ENCODE measurements at regions not wholly inside any gene's neighbourhood (a gene's known extent, or its start where the extent isn't known, plus 50 kb on each side); places are given as distances from the start of the nearest gene placed in this dataset.

- H3K27ac Mint-ChIP-seq: no peak overlapping the region
- no peaks in the 10 kb centered on the region for H3K4me1 Mint-ChIP-seq
- H3K36me3 Mint-ChIP-seq: no peaks in the 10 kb centered on the region
- ATAC-seq (replicated peaks): no peak
- H3K27me3 Mint-ChIP-seq: no peaks in the 10 kb centered on the region
- H3K4me3 Mint-ChIP-seq: no peak overlapping the region
- peaks cover 0 to 1% of the 10 kb centered on the region in 2 donors for H3K9me3 Mint-ChIP-seq
- no peak for DNase-seq
Observed at GRCh38 chr18:39732918-39733317, 2167.3 kb upstream of the CELF4 start.

GRCh38 chr18:39730606-39731005 is 2165.0 kb upstream of the CELF4 start:
- ATAC-seq (replicated peaks) (no peak), DNase-seq (no peak)
- Mint-ChIP-seq H3K4me3 (no peak overlapping the region), H3K27me3 (no peaks in the 10 kb centered on the region), H3K4me1 (no peaks in the 10 kb centered on the region), H3K27ac (no peak overlapping the region), H3K36me3 (no peaks in the 10 kb centered on the region), H3K9me3 (peaks cover 0 to 1% of the 10 kb centered on the region in 2 donors)

- DNase-seq (no peak), ATAC-seq (replicated peaks) (no peak)
- no peaks in the 10 kb centered on the region for H3K4me1 Mint-ChIP-seq
- no peaks in the 10 kb centered on the region for H3K27me3 Mint-ChIP-seq
- no peak overlapping the region for H3K4me3 Mint-ChIP-seq
- H3K27ac Mint-ChIP-seq: no peak overlapping the region
- no peaks in the 10 kb centered on the region for H3K9me3 Mint-ChIP-seq
- H3K36me3 Mint-ChIP-seq: no peaks in the 10 kb centered on the region
Observed at GRCh38 chr18:39724652-39725051, 2159.1 kb upstream of the CELF4 start.

GRCh38 chr18:39721712-39722111 is 2156.1 kb upstream of the CELF4 start:
- H3K4me3 Mint-ChIP-seq: no peak overlapping the region
- no peak overlapping the region for H3K27ac Mint-ChIP-seq
- no peaks in the 10 kb centered on the region for H3K9me3 Mint-ChIP-seq
- H3K36me3 Mint-ChIP-seq: no peaks in the 10 kb centered on the region
- no peaks in the 10 kb centered on the region for H3K27me3 Mint-ChIP-seq
- no peak for DNase-seq
- no peak for ATAC-seq (replicated peaks)
- no peaks in the 10 kb centered on the region for H3K4me1 Mint-ChIP-seq

GRCh38 chr18:39713961-39714360 is 2148.4 kb upstream of the CELF4 start:
- H3K27ac Mint-ChIP-seq: no peak overlapping the region
- no peak for ATAC-seq (replicated peaks)
- H3K36me3 Mint-ChIP-seq: no peaks in the 10 kb centered on the region
- no peaks in the 10 kb centered on the region for H3K4me1 Mint-ChIP-seq
- DNase-seq: no peak
- no peaks in the 10 kb centered on the region for H3K9me3 Mint-ChIP-seq
- H3K4me3 Mint-ChIP-seq: no peak overlapping the region
- H3K27me3 Mint-ChIP-seq: no peaks in the 10 kb centered on the region

- Mint-ChIP-seq H3K4me3 (no peak overlapping the region), H3K9me3 (peaks cover 0 to 1% of the 10 kb centered on the region in 2 donors), H3K27me3 (no peaks in the 10 kb centered on the region), H3K4me1 (no peaks in the 10 kb centered on the region), H3K27ac (no peak overlapping the region), H3K36me3 (no peaks in the 10 kb centered on the region)
- no peak for ATAC-seq (replicated peaks)
- DNase-seq: no peak
Observed at GRCh38 chr18:39711701-39712100, 2146.1 kb upstream of the CELF4 start.

- ATAC-seq (replicated peaks): no peak
- DNase-seq: no peak
- no peaks in the 10 kb centered on the region for H3K27me3 Mint-ChIP-seq
- H3K36me3 Mint-ChIP-seq: no peaks in the 10 kb centered on the region
- H3K27ac Mint-ChIP-seq: no peak overlapping the region
- H3K4me1 Mint-ChIP-seq: peaks cover 0 to 2% of the 10 kb centered on the region in 2 donors
- H3K9me3 Mint-ChIP-seq: peaks cover 0 to 3% of the 10 kb centered on the region in 2 donors
- no peak overlapping the region for H3K4me3 Mint-ChIP-seq
Observed at GRCh38 chr18:39705362-39705761, 2139.8 kb upstream of the CELF4 start.

- H3K4me1 Mint-ChIP-seq: peaks cover 0 to 2% of the 10 kb centered on the region in 2 donors
- no peak overlapping the region for H3K4me3 Mint-ChIP-seq
- DNase-seq (no peak), ATAC-seq (replicated peaks) (no peak)
- no peaks in the 10 kb centered on the region for H3K27me3 Mint-ChIP-seq
- no peak overlapping the region for H3K27ac Mint-ChIP-seq
- H3K36me3 Mint-ChIP-seq: no peaks in the 10 kb centered on the region
- H3K9me3 Mint-ChIP-seq: peaks cover 0 to 3% of the 10 kb centered on the region in 2 donors
Observed at GRCh38 chr18:39702888-39703287, 2137.3 kb upstream of the CELF4 start.

GRCh38 chr18:39701839-39702238 is 2136.2 kb upstream of the CELF4 start:
- Mint-ChIP-seq H3K27ac (no peak overlapping the region), H3K27me3 (no peaks in the 10 kb centered on the region), H3K4me1 (peaks cover 0 to 2% of the 10 kb centered on the region in 2 donors), H3K36me3 (no peaks in the 10 kb centered on the region), H3K4me3 (no peak overlapping the region), H3K9me3 (peaks cover 0 to 3% of the 10 kb centered on the region in 2 donors)
- ATAC-seq (replicated peaks): no peak
- no peak for DNase-seq

GRCh38 chr18:39701055-39701783 is 2135.6 kb upstream of the CELF4 start:
- H3K27ac Mint-ChIP-seq: no peak overlapping the region
- H3K9me3 Mint-ChIP-seq: peaks cover 0 to 3% of the 10 kb centered on the region in 2 donors
- H3K4me1 Mint-ChIP-seq: peaks cover 0 to 2% of the 10 kb centered on the region in 2 donors
- DNase-seq: no peak
- no peaks in the 10 kb centered on the region for H3K36me3 Mint-ChIP-seq
- H3K27me3 Mint-ChIP-seq: no peaks in the 10 kb centered on the region
- ATAC-seq (replicated peaks): no peak
- no peak overlapping the region for H3K4me3 Mint-ChIP-seq

- no peaks in the 10 kb centered on the region for H3K36me3 Mint-ChIP-seq
- DNase-seq (no peak), ATAC-seq (replicated peaks) (no peak)
- no peak overlapping the region for H3K27ac Mint-ChIP-seq
- H3K9me3 Mint-ChIP-seq: peaks cover 0 to 3% of the 10 kb centered on the region in 2 donors
- H3K4me1 Mint-ChIP-seq: peaks cover 0 to 2% of the 10 kb centered on the region in 2 donors
- no peak overlapping the region for H3K4me3 Mint-ChIP-seq
- no peaks in the 10 kb centered on the region for H3K27me3 Mint-ChIP-seq
Observed at GRCh38 chr18:39699340-39699964, 2133.9 kb upstream of the CELF4 start.

GRCh38 chr18:39698436-39698835 is 2132.8 kb upstream of the CELF4 start:
- Mint-ChIP-seq H3K36me3 (no peaks in the 10 kb centered on the region), H3K4me1 (peaks cover 0 to 2% of the 10 kb centered on the region in 2 donors), H3K9me3 (peaks cover 0 to 3% of the 10 kb centered on the region in 2 donors), H3K27ac (no peak overlapping the region), H3K4me3 (no peak overlapping the region), H3K27me3 (no peaks in the 10 kb centered on the region)
- ATAC-seq (replicated peaks) (no peak), DNase-seq (no peak)

- Mint-ChIP-seq H3K9me3 (peaks cover 0 to 2% of the 10 kb centered on the region in 2 donors), H3K27ac (no peak overlapping the region), H3K27me3 (no peaks in the 10 kb centered on the region), H3K4me3 (no peak overlapping the region), H3K4me1 (no peaks in the 10 kb centered on the region), H3K36me3 (no peaks in the 10 kb centered on the region)
- ATAC-seq (replicated peaks): no peak
- no peak for DNase-seq
Observed at GRCh38 chr18:39693359-39693758, 2127.8 kb upstream of the CELF4 start.

- Mint-ChIP-seq H3K36me3 (no peaks in the 10 kb centered on the region), H3K27ac (no peak overlapping the region), H3K4me3 (no peak overlapping the region), H3K9me3 (no peaks in the 10 kb centered on the region), H3K4me1 (no peaks in the 10 kb centered on the region), H3K27me3 (no peaks in the 10 kb centered on the region)
- ATAC-seq (replicated peaks) (no peak), DNase-seq (no peak)
Observed at GRCh38 chr18:39692367-39693015, 2126.9 kb upstream of the CELF4 start.
